C4-2B (cell line): ENCODE measurements at regions not wholly inside any gene's neighbourhood (a gene's known extent, or its start where the extent isn't known, plus 50 kb on each side); places are given as distances from the start of the nearest gene placed in this dataset.

ENCODE experiments used
- ZFX ChIP-seq: fragments of 450-650 bp; IDR thresholded peaks from 2 replicates; pipeline ENCODE4 v1.6.1; 2017
- TF ChIP-seq, protein P1 (sequence below): fragments of 450-650 bp; conservative IDR thresholded peaks from 2 replicates; pipeline ENCODE4 v1.5.1; 2017; ENCODE audit warnings: mild to moderate bottlenecking

DNA sequence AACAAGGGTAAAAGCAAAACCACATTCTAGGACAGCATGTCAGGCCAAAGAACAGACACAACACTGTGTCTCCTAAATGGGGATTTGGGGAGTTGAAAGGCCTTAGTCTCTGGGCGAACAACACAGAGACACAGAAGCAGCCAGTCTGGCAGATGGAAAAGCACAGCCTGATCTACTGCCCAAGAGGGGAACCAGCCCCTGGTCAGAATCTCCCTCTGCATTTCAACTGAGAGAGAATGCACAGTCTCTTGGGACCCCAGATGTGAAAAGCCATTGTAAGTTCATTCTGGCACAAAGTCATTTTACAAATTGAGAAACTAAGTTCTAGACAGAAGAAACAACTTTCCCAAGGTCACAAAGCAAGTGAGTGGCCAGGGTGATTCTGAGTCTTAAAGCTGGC lies 331.7 kb downstream of the TNS1 start:
- TF ChIP-seq, protein P1, sequence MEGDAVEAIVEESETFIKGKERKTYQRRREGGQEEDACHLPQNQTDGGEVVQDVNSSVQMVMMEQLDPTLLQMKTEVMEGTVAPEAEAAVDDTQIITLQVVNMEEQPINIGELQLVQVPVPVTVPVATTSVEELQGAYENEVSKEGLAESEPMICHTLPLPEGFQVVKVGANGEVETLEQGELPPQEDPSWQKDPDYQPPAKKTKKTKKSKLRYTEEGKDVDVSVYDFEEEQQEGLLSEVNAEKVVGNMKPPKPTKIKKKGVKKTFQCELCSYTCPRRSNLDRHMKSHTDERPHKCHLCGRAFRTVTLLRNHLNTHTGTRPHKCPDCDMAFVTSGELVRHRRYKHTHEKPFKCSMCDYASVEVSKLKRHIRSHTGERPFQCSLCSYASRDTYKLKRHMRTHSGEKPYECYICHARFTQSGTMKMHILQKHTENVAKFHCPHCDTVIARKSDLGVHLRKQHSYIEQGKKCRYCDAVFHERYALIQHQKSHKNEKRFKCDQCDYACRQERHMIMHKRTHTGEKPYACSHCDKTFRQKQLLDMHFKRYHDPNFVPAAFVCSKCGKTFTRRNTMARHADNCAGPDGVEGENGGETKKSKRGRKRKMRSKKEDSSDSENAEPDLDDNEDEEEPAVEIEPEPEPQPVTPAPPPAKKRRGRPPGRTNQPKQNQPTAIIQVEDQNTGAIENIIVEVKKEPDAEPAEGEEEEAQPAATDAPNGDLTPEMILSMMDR = no peak
- TF ChIP-seq ZFX = no peak
